Stimulated activated CD8-positive, alpha-beta memory T cell treated with anti-CD3 and anti-CD28 coated beads, Interleukin-4, amount 100 ng/mL, for 24 hours (primary cell): ENCODE measurements at regions not wholly inside any gene's neighbourhood (a gene's known extent, or its start where the extent isn't known, plus 50 kb on each side); places are given as distances from the start of the nearest gene placed in this dataset.

Source experiments
- DNase-seq: peaks from one replicate; pipeline ENCODE4 v3.0.0-alpha.2; 2020; ENCODE audit warnings: low read depth

DNA sequence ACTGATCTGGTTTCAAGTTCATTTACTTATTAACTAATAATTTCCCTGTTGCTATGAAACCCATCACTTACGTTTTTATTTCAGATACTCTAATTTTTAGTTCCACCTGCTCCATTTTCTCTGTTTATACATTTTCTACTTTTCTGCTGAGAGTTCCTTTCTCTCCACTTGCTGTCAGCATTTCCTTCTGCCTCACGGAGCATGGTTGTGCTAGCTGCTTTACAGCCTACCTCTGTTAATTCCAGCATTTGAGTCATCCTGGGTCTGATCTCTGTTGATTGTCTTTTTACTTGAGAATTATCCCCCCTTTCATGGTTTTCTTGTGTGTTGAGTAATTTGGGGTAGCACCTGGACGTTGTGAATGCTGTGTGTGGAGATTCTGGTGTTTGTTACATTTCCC lies 373.2 kb upstream of the C1orf174 start:
- no peak for DNase-seq

GRCh38 chr1:4273747-4274146 lies 373.7 kb upstream of the C1orf174 start:
- no peak for DNase-seq

DNA sequence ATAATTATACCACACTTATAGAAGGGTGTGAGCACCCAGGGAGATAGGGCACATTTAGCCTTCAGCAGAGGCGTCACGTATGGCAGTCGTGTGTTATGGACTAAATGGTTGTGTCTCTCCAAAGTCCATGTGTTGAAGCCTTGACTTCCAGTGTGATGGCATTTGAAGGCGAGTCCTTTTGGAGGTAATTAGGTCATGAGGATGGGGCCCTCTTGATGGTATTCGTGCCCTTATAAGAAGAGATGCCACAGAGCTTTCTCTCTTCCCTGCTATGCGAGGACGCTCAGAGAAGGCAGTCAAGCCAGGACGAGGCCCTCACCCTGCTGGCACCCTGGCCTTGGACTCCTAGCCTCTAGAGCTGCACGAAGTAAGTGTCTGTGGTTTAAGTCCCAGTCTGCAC lies 375.0 kb upstream of the C1orf174 start:
- no peak for DNase-seq

DNA sequence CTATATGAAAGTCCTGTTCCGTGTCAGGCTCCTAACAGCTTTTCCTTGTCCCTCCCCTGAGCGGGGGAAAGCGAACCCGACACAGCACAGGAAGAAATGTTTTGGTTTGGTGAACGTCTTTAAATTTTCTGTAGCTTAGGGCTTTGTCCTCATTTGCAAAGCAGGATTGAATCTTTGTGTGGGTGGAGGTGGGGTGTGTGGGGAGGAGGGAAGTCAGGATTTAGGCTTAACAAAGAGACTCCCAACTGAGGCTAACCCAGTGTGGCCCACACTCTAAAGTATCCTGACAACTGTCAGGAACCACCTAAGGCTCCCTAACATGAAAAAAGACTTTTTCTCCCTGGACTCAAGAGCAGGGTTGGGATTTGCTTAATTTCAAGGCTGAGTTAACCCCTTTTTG lies 376.2 kb upstream of the C1orf174 start:
- DNase-seq: no peak

GRCh38 chr1:4277598-4277997 lies 376.8 kb upstream of the AJAP1 start:
- no peak for DNase-seq

DNA sequence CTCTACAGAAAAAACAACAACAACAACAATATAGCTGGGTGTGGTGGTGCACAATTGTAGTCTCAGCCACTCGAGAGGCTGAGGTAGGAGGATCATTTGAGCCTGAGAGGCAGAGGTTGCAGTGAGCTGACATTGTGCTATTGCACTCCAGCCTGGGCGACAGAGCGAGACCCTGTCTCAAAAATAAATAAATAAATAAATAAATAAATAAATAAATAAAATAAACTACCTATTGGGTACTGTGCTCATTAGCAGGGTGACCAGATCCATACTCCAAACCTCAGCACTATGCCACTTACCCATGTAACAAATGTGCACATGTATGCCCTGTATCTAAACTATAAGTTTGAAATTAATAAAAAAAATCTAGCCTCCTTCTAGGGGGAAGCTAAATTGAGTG lies 369.4 kb upstream of the AJAP1 start:
- DNase-seq: no peak

DNA sequence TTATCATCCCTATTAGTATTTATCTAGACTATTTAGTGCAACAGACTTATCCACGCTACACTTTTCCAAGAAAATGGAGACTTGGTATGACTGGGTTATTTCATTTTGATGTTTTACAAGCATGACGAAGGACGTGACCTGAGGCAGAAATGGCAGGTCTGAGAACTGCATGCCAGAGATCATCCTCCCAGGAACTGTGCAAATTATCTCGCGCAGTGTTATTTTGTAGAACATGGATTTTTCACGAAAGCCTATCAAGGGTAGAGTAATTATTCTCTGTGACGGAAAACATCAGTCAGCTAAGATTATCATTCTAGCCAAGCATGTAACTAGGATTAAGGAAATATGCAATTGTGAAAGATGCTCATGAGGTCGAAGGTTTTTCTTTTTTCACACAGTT lies 361.5 kb upstream of the AJAP1 start:
- no peak for DNase-seq

DNA sequence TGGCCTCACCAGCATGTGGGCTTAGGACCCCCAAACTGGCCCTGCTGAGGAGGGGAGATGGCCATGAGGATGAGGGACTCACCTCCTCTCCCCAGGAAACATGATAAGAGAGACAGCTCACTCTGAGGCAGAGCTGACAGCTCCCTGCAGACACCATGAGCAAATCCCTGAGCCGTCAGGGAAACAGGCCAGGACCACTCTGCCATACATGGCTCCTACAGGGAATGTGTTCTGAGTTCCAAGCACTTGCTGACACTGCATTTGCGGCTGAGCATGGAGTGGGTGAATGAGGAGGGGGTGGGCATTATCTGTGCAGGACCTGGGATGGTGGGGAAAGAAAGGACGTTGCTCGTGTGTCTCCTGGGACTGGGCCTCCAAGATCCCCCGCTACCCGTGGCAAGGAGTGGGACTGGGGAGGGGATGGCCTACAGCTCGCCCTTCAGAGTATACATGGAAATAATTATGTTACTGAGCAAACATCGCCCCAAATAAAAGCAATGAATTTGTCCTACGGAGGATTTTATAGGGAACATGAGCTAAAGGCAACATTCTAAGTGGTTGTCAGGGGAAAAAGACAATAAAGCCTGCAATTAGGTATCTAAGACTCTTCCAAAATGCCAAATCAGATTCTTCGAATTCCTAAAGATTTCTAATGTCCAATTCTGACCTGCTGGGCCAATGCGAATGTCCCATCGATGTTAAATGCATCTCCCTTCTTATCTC lies 355.9 kb upstream of the AJAP1 start:
- no peak for DNase-seq

- DNase-seq: no peak
Observed at GRCh38 chr1:4301007-4301406, 353.4 kb upstream of the AJAP1 start.

DNA sequence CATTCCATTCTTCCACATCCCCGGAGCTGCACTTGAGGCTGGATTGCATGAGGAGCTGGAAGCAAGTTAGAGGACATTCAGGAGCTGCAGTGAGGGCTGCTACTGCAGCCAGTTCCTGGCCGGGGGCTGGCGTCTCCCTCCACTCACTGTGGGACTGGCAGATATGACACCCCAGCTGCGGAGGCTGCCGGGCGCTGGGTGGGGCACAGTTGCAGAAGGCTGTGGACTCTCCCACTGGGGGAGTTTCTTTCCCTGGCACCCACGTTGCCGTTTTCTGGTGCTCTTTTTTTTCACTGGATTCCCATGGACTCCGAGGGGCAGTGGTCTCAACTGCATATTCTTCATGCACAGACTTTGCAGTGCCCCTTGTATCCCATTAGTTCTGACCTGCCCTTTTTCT lies 351.1 kb upstream of the AJAP1 start:
- no peak for DNase-seq

DNA sequence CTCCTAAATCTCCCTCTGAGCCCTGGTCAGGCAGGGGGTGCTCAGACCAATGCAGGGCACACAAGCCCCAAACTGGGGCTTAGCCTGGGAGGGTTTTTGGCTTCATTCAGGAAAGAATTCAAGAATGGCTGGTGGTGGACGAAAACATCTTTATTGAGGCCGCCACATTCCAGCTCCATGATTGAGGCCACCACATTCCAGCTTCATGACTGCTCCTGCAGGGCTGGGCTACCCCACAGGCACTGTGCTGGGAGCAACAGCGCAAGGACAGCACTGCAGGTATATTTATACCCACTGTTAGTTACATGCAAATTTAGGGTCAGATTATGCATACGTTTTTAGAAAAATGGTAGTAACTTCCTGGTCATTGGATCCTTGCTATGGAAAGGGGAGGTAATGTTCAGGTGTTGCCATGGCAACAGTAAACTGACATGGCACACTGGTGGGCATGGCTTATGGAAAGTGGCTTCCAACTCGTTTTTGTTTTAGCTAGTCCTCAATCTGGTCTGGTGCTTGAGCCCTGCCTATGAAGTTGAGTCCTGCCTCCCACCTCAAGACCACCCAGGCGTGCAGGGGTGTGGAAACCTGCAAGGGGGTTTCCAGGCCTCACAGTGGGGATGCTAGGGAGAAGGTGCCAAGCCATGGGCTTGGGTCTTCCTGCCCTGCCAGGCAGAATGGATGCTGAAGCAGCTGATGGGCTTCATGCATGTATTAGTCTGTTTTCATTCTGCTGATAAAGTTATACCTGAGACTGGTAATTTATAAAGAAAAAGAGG lies 348.7 kb upstream of the AJAP1 start:
- DNase-seq: no peak

GRCh38 chr1:4306559-4307467 lies 347.6 kb upstream of the AJAP1 start:
- DNase-seq: no peak

GRCh38 chr1:4307468-4307845 lies 347.0 kb upstream of the AJAP1 start:
- DNase-seq: no peak

DNA sequence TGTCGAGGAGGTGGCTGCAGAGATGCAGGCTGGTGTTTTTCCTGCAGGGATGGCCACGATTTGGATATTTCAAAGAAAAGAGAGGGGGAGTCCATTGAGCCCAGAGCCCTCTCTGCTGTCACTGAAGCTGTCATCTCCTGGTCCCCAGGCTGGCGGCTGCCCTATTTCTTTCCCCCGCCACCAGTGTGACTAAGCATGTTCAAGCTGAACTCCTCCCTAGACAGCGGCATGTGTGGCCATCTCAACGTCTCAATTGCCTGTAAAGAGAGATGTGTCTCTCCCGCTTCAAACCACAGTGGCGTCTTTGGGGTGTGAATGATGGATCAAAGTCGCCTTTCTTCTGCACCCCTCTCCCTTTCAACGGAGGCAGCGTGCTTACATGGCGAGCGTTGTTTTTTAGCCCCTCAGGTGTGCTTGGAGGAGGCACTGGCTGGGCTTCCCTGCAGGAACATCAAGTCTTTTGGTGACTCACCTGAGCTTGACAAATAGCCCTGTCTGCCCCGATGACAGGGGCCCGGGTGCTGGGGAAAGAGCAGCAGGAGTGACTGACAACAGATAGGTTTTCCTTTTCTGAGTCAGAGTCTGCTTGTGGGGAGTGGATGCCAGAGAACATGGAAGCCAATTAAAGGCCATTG lies 346.4 kb upstream of the AJAP1 start:
- DNase-seq: no peak

DNA sequence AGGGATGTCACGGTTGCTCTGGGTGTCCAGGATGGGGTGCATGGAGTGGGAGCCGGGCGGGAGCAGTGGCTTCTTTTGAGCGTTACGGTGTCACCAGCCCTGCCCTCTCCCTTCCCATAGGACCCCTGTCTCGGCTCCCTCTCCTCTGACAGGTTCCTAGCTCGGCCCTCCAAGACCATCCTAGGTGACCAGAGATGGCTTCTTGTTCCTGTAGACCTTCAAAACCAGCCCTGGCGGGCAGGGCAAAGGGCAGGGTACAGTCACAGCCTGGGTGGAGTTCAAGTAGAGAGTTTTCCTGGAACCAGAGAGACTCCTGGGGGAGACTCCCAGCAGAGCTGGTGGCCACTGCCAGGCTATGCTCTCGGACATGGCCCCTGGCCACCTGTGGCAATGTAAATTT lies 345.6 kb upstream of the AJAP1 start:
- DNase-seq: no peak

DNA sequence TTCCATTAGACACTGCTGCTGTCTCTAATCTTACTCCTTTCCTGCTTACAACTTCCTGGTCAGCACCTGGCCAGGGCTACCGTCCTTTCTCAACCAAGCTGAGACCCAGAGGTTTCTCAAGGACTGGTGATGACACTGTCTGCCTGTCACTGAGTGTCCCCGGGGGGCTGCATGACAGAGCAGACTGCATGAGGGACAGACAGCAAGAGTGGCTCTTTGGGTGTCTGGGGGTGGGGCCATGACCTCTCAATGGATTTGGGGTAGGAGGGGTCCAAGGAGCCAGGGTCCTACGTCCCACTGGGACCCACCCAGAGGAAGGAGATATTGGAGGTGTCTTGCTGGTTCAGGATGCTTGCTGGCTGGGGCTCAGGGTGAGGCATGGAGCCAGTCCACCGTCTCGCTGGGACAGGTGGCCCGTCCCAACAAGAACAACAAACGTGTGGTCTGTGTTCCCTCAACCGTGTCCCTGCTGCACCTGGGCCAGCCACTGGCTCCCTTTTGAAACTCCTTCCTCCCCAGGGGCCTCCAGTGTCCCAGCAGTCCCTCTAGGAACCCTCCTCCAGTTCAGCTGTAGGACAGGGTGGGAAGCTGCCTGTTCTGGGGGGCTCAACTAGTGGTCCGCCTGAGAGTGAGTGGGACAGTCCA lies 344.6 kb upstream of the AJAP1 start:
- no peak for DNase-seq

DNA sequence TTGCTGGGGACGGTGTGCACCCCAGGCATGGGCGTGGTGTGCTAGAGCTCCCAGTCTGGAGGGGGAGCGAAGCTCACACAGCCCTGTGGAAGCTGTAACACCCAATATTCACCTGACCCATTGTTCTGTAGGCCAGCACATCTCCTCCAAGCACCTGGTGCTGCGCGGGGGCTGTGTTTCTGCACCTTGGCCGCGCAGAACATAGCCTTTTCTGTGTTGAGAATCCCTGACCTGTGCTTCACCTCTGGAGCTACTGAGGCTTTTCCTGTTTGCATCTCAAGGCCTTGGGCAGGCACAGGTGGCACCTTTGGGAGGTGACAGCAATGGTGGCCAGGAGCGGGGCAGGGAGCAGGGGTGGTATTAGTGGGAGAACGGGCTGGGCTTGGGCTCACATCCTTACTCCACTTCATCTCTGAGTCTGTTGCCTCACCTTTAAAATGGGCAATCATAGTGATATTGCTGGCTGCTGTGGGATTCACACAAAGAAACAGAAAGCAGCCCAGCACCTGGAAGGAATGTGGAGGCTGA lies 343.9 kb upstream of the AJAP1 start:
- DNase-seq: no peak

GRCh38 chr1:4312024-4312423 lies 342.4 kb upstream of the AJAP1 start:
- DNase-seq: no peak

GRCh38 chr1:4315202-4315601 lies 339.2 kb upstream of the AJAP1 start:
- no peak for DNase-seq

DNA sequence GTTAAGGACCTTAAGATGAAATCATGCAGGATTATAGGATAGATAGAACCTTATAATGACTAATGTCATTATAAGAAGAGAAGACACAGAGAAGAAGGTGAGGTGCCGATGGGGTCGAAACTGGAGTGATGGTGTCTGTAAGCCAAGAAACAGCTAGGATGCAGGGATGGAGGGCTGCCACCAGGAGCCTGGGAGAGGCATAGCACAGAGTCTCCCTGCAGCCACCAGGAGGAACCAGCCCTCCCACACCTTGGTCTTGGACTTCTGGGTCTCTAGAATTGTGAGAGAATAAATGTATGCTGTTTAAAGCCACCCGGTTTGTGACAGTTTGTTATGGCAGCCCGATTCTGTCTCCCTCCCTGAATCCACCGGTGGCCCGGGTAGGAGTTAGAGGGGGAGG lies 337.2 kb upstream of the AJAP1 start:
- DNase-seq: no peak

GRCh38 chr1:4318720-4319119 lies 335.7 kb upstream of the AJAP1 start:
- DNase-seq: no peak

DNA sequence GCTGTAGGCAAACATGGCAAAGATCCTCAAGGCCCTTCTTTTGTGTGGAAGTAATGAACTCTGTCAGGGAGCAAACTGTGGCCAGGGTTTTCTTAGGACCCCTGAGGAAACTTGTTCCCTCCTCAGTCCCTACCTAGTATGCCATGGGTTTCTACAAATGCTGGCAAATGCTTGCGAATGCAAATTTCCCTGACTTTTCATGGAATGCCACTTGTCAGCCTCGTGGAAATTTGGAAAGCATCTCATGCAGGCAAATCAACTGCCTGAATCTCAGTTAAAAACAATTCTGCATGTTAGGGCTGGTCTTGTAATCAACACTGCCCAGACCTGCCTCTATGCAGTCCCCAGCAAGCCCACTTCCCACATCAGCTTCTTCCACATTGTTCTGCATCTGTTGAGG lies 334.9 kb upstream of the AJAP1 start:
- no peak for DNase-seq
